ENCODE measurements at regions not wholly inside any gene's neighbourhood (a gene's known extent, or its start where the extent isn't known, plus 50 kb on each side); places are given as distances from the start of the nearest gene placed in this dataset.

- TF ChIP-seq EP300 (IDR thresholded peaks at IDR 0.05; ENCODE audit: borderline replicate concordance in 1 of 2, low read depth in 2 of 2, low read length in 2 of 2) (no peak), CTCF (IDR thresholded peaks at IDR 0.05; ENCODE audit: control extremely low read depth in 1 of 3, insufficient read depth in 1 of 3, low read depth in 1 of 3, low read length in 3 of 3) (no peak), POLR2A (IDR thresholded peaks at IDR 0.05; ENCODE audit: control extremely low read depth in 1 of 2, low read depth in 2 of 2, low read length in 2 of 2) (no peak), MAX (IDR thresholded peaks at IDR 0.05) (peak; percentile 60; the same call in 1 of the 2 replicates), RAD21 (IDR thresholded peaks at IDR 0.05 in 1 of 2, conservative IDR thresholded peaks at IDR 0.05 in 1 of 2; ENCODE audit: low read depth in 2 of 2, low read length in 2 of 2) (no peak)
Observed at GRCh38 chr11:134469627-134470026, 57.6 kb upstream of the B3GAT1 start.
